B cell (primary cell): ENCODE measurements at regions not wholly inside any gene's neighbourhood (a gene's known extent, or its start where the extent isn't known, plus 50 kb on each side); places are given as distances from the start of the nearest gene placed in this dataset.

Source experiments
- ATAC-seq: fragments of 200-7000 bp; cut with Tn5 transposase; one replicate; pipeline ENCODE4 v1.10.0; 2021; ENCODE audit warnings: low read depth, mild to moderate bottlenecking, moderate number of reproducible peaks, moderate library complexity
- CTCF ChIA-PET: fragments of 350-600 bp; sonication (Branson Sonifier 250); formaldehyde crosslinking; loops from one replicate; lab custom pipeline; 2021; ENCODE audit warnings: antibody characterized with exemption, inconsistent platforms; lab: Charles Lee
- POLR2A ChIA-PET: fragments of 350-600 bp; sonication (Branson Sonifier 250); formaldehyde crosslinking; loops from one replicate; lab custom pipeline; 2021; ENCODE audit warnings: antibody characterized with exemption; lab: Charles Lee
- DNase-seq: peaks from one replicate; pipeline ENCODE4 v3.0.0; 2013
- H2AFZ ChIP-seq: 2 replicates; pipeline ENCODE4 v1.6.1; 2012; ENCODE audit warnings: mild to moderate bottlenecking, low read depth, low read length; ENCODE audit not compliant: insufficient read depth, poor library complexity, severe bottlenecking
- H3K27ac ChIP-seq, 2 donors: 1 replicate in 1 of 2; 2 replicates in 1 of 2; pipeline ENCODE4 v1.5.1; 2012 to 2013; ENCODE audit warnings: low read length in 2 of 2, mild to moderate bottlenecking in 2 of 2, moderate library complexity in 1 of 2
- H3K27me3 ChIP-seq, 4 experiments: fragments of 200-600 bp in 1 of 4; sonication (generic) in 1 of 4; replicated peaks in 1 of 4; 1 replicate in 2 of 4; 2 replicates in 2 of 4; pipeline versions ENCODE4 v1.6.1 to v1.7.0; 2013 to 2016; ENCODE audit warnings: low read length in 3 of 4, mild to moderate bottlenecking in 2 of 4, mixed read lengths in 1 of 4, moderate library complexity in 1 of 4; ENCODE audit not compliant: insufficient read depth in 4 of 4, control insufficient read depth in 3 of 4; ENCODE audit errors: control extremely low read depth in 1 of 4
- H3K36me3 ChIP-seq, 2 experiments: replicated peaks in 1 of 2; 1 replicate in 1 of 2; 2 replicates in 1 of 2; pipeline versions ENCODE4 v1.6.1 to v1.7.1; 2013; ENCODE audit warnings: low read length in 1 of 2; ENCODE audit not compliant: insufficient read depth in 2 of 2, control insufficient read depth in 1 of 2; ENCODE audit errors: control extremely low read depth in 1 of 2, extremely low read depth in 1 of 2
- H3K4me1 ChIP-seq, 2 donors: fragments of 200-600 bp in 1 of 2; sonication (generic) in 1 of 2; 1 replicate in 1 of 2; 2 replicates in 1 of 2; pipeline versions ENCODE4 v1.5.1 to v1.6.1; 2013 to 2017; ENCODE audit warnings: low read length in 2 of 2; ENCODE audit not compliant: control insufficient read depth in 2 of 2, insufficient read depth in 2 of 2
- H3K4me2 ChIP-seq: replicated peaks from 2 replicates; pipeline ENCODE3; 2012; ENCODE audit warnings: mild to moderate bottlenecking, low read depth, low read length; ENCODE audit not compliant: poor library complexity, severe bottlenecking
- H3K4me3 ChIP-seq, 5 experiments: fragments of 200-600 bp in 1 of 5; sonication (generic) in 1 of 5; 1 replicate in 3 of 5; 2 replicates in 2 of 5; pipeline versions ENCODE4 v1.5.1 to v1.7.0; 2011 to 2016; ENCODE audit warnings: low read length in 4 of 5, mild to moderate bottlenecking in 4 of 5, low read depth in 2 of 5, control low read depth in 1 of 5, moderate library complexity in 1 of 5; ENCODE audit not compliant: insufficient read depth in 1 of 5; ENCODE audit errors: control extremely low read depth in 1 of 5, extremely low read depth in 1 of 5
- H3K79me2 ChIP-seq: fragments of 200-600 bp; sonication (generic); one replicate; pipeline ENCODE4 v1.6.0; 2016; ENCODE audit warnings: low read length; ENCODE audit not compliant: control insufficient read depth, insufficient read depth
- H3K9ac ChIP-seq: fragments of 200-600 bp; sonication (generic); 2 replicates; pipeline ENCODE4 v1.6.1; 2017; ENCODE audit warnings: mild to moderate bottlenecking, low read length, moderate library complexity
- H3K9me3 ChIP-seq, 3 donors: one replicate each; pipeline versions ENCODE4 v1.6.1 to v1.7.1; 2013; ENCODE audit warnings: low read length in 2 of 3; ENCODE audit not compliant: control insufficient read depth in 2 of 3, insufficient read depth in 1 of 3; ENCODE audit errors: control extremely low read depth in 1 of 3
- H4K20me1 ChIP-seq: 2 replicates; pipeline ENCODE4 v1.6.0; 2012; ENCODE audit warnings: mild to moderate bottlenecking, low read length; ENCODE audit not compliant: insufficient read depth, control insufficient read depth, poor library complexity, severe bottlenecking
- H3K27ac Mint-ChIP-seq: one replicate; pipeline ENCODE4 v1.8.0; 2021; ENCODE audit warnings: mixed read lengths
- H3K27me3 Mint-ChIP-seq: one replicate; pipeline ENCODE4 v1.8.0; 2021; ENCODE audit warnings: mixed read lengths
- H3K4me1 Mint-ChIP-seq: one replicate; pipeline ENCODE4 v1.8.0; 2021; ENCODE audit warnings: mixed read lengths
- H3K4me3 Mint-ChIP-seq: one replicate; pipeline ENCODE4 v1.8.0; 2021; ENCODE audit warnings: mixed read lengths
- H3K9me3 Mint-ChIP-seq: one replicate; pipeline ENCODE4 v1.8.0; 2022; ENCODE audit warnings: mixed read lengths; ENCODE audit not compliant: insufficient read depth
- CTCF ChIP-seq: fragments of 200-600 bp; IDR thresholded peaks from one replicate; pipeline ENCODE4 v1.8.0; 2022; ENCODE audit warnings: antibody characterized with exemption, mild to moderate bottlenecking
- EZH2 ChIP-seq: IDR thresholded peaks from 2 replicates; pipeline ENCODE4 v1.6.1; 2012; ENCODE audit warnings: borderline replicate concordance, low read depth, mild to moderate bottlenecking, moderate library complexity, low read length; ENCODE audit not compliant: insufficient read depth, poor library complexity, severe bottlenecking
- WGBS: methylation state at CpG from one replicate; pipeline ENCODE4 v1.1.5; 2013; ENCODE audit warnings: missing lambda C conversion rate; ENCODE audit not compliant: insufficient coverage; 5-methylcytosine and 5-hydroxymethylcytosine counted together
- intact Hi-C: fragments of 100-400 bp; cut with micrococcal nuclease; formaldehyde crosslinking; loops from one replicate; pipeline ENCODE4 v1.10.0; 2022

- Histone ChIP-seq H3K4me2 (no peak overlapping the region), H2AFZ (no peak overlapping the region), H3K9me3 (no peaks in the 10 kb centered on the region), H3K27ac (no peak overlapping the region), H3K27me3 (no peaks in the 10 kb centered on the region), H4K20me1 (no peaks in the 10 kb centered on the region), H3K9ac (no peak overlapping the region), H3K4me1 (no peaks in the 10 kb centered on the region), H3K4me3 (no peak overlapping the region), H3K36me3 (no peaks in the 10 kb centered on the region), H3K79me2 (no peaks in the 10 kb centered on the region)
- H3K27me3 Mint-ChIP-seq: no peaks in the 10 kb centered on the region
- CTCF ChIA-PET: no interaction called here
- H3K27ac Mint-ChIP-seq: no peak overlapping the region
- no peak overlapping the region for H3K4me3 Mint-ChIP-seq
- DNase-seq: no peak
- intact Hi-C loops: no loop called here
- TF ChIP-seq EZH2: no peak
- TF ChIP-seq CTCF: no peak
- POLR2A ChIA-PET: no interaction called here
- 100% methylated on average over 2 of the region's 4 CpGs for WGBS
- ATAC-seq: no peak
- H3K4me1 Mint-ChIP-seq: no peaks in the 10 kb centered on the region
- H3K9me3 Mint-ChIP-seq: no peaks in the 10 kb centered on the region
These were observed 116.0 kb upstream of the SIX2 start for GRCh38 chr2:45125232-45125631.

GRCh38 chr2:45124456-45124855, 115.2 kb upstream of the SIX2 start:
- Histone ChIP-seq H3K36me3 (no peaks in the 10 kb centered on the region), H4K20me1 (no peaks in the 10 kb centered on the region), H3K4me3 (no peak overlapping the region), H3K9ac (no peak overlapping the region), H3K9me3 (no peaks in the 10 kb centered on the region), H3K27ac (no peak overlapping the region), H3K27me3 (no peaks in the 10 kb centered on the region), H3K4me1 (no peaks in the 10 kb centered on the region), H2AFZ (no peak overlapping the region), H3K4me2 (no peak overlapping the region), H3K79me2 (no peaks in the 10 kb centered on the region)
- H3K4me3 Mint-ChIP-seq: no peak overlapping the region
- H3K27me3 Mint-ChIP-seq: no peaks in the 10 kb centered on the region
- H3K27ac Mint-ChIP-seq: no peak overlapping the region
- CTCF ChIA-PET: no interaction called here
- TF ChIP-seq EZH2 (no peak), CTCF (no peak)
- intact Hi-C loops: no loop called here
- POLR2A ChIA-PET: no interaction called here
- H3K4me1 Mint-ChIP-seq: no peaks in the 10 kb centered on the region
- WGBS: no CpG with 5 or more reads among the region's 5 CpGs
- no peak for ATAC-seq
- no peak for DNase-seq
- no peaks in the 10 kb centered on the region for H3K9me3 Mint-ChIP-seq
